Middle frontal gyrus (tissue), 1 donor: ENCODE measurements at regions not wholly inside any gene's neighbourhood (a gene's known extent, or its start where the extent isn't known, plus 50 kb on each side); places are given as distances from the start of the nearest gene placed in this dataset.

Source experiments
- DNase-seq: peaks from one replicate; pipeline ENCODE4 v3.0.0-alpha.2; 2015; ENCODE audit warnings: low spot score; ENCODE audit errors: extremely low spot score

DNA sequence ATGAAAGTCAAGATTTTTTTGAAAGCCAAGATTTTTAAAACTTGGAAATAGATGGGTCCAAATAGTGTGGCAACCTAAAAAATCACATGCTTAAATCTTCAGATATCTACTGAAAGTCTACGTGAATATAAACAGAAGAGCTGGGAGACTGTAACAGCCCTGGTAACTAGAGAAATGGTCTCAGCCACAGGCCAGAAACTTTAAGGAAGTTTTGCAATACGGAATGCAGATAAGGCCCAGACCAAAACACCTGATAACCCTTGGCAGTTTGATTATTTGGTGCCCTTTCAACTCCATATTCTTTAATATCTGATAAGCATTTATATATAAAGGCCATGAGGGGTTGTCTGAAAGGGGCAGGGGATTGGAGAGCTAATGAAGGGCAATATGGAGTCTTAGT lies 537.3 kb upstream of the TGFBR2 start:
- no peak for DNase-seq

DNA sequence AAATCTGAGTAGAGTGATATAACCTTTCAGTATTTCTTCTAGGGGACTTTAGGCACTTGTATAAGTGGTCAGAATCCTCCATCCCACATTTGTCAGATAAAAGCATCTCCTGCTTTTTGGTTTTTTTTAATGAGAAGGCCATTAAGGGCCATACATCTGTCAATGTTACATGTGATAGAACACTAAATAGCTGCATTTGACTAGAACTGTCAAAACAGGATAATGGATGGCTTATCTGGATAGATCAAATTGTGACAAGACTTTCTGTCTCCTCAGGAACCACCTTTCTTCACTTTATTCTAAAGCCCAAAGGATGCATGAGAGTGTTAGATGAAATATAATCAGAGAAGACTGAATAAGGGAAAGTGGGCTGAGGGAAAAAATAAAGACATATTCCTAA lies 533.4 kb upstream of the TGFBR2 start:
- no peak for DNase-seq

DNA sequence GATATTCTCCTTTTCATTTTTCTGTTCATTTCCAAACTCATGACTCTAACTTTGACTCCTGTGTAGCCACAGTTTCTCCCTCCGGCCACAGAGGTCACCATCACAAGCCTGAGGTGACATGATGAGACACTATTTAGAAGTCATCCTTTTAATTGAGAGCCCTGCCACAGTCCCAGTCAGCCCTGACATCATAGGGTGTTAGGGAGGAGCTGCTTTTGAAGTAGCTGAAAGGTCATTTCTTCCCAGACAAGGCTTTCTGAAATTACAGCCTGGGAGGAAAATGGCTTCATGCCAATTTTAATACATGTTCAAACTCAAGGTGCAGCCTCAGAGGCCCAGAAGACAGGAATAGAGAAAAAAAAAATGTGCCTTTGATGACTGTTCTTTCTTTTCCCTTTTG lies 532.8 kb upstream of the TGFBR2 start:
- DNase-seq, result no peak

DNA sequence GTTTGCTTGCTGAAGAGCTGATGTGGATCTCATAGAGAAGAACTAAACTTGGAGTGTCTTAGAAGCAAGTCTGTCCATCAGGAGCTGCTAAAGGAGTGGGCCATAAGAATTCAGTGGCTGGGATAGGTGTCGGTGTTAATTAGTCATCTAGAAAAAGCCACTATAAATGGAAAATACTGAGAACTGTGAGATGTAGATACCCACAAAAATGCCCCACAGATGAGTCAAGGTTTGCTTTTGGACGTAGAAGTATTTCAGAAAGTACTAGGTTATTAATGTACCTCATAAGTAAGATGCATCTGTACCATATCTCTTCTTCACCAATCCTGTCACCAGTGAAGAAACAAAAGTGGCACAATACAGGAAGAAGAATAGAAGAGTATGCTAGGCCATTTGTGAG lies 530.9 kb upstream of the TGFBR2 start:
- no peak for DNase-seq

DNA sequence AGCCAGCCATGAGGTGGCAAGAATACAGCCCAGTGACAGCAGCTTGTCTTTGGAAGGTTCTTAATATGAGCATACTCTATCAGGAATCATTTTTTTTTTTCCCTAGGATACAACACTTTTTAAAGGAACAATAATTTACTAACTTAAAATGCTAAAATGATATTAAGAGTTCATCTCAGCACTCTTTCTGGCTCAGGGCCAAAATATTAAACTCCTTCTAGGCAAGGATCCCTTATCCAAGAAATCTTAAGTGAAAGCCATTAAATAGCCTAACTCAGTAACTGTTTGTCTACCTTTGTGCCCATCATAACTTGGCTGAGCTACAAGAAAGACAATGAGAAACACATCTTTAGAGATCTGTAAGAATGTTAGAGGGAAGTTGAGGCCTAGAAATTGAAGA lies 529.5 kb upstream of the TGFBR2 start:
- DNase-seq, result no peak

DNA sequence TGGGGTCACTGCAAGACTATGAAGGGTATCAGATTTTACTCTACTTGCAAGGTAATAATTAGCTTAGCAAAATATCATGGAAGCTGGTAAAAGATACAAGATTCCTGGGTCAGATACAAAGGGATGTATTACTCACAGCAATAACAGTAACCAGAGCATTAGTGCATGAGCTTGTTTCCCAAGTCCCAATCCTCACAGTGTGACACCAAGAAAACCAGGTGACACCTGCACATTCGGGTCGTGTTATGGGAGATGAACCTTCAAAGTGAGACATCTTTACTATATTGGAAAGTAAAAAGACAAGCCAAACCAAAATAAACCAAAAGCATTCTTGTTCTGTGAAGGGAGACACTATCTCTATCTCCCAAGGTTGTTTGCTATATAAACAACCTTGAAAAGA lies 528.7 kb upstream of the TGFBR2 start:
- no peak for DNase-seq

DNA sequence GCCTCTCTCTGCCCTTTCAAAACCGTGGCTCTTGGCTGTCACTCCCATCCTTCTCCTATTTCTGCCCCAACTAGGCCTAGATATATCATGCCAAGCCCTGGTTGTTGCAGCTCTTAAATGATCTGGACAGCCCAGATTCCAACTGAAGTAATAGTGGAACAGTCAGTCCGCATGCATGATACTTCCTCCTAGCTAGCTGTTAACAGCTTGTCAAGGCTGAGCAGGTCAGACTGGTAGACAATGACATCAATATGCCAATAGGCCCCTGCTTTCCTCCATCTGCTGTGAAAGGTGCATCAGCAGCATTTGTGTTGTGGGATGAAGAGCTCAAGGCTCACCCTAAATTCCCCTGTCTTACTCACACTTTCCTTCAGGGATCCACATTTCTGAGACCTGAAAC lies 527.7 kb upstream of the TGFBR2 start:
- no peak for DNase-seq

DNA sequence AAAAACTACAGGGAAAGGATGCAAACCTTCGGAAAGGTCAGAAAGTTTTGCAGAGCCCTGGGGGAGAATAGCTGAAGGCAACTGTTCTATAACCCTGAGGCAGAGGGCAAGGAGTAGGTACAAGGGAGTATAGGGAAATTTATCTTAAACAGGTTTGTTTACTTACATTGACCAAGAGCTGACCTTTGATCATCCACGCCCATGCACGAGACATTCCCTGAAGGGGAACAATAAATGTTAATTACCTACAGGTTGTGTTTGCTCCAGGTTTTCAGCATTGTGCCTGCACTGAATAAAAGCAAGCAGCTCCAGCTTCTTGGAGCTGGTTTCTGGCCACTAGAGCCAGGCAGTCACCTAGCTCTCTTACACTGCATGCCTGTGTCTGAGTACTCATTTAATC lies 524.5 kb upstream of the TGFBR2 start:
- DNase-seq, result no peak

DNA sequence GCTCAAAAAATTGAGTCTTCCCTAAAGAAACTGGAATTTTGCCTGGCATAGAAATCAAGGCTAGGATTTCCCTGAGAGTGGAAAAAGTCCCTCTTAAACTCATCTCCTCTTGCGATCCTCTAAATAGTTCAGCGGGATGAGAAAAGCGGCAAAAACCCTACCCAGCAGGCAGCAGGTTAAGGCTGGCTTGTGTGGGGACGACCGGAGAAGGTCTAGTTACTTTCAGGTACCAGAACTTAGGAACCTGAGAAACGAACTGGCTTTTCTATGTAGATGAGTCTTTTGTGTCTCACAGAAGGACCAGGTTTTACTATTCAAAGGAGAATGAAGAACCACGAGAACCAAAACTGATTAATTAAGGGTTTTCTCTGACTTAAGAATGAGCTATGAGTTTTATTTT lies 523.7 kb upstream of the TGFBR2 start:
- DNase-seq, result no peak

DNA sequence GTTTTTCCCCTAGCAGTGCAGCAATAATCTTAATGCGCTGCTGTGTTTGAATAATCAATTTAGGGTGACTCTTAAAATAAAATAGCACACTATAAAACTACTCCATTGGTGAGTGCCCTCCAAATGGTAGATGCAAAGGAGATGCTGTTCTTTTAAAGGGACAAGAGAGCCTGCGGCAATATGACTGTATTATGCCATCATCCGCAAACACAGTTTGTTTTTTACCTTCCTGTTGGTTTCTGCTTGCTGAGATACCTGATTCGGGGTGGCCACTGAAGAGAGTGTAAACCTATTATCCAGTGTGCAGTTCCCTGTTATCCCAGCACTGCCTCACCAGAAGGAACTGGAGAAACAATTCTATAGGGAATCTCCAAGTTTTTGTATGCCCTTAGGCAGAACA lies 523.1 kb upstream of the TGFBR2 start:
- DNase-seq, result no peak

DNA sequence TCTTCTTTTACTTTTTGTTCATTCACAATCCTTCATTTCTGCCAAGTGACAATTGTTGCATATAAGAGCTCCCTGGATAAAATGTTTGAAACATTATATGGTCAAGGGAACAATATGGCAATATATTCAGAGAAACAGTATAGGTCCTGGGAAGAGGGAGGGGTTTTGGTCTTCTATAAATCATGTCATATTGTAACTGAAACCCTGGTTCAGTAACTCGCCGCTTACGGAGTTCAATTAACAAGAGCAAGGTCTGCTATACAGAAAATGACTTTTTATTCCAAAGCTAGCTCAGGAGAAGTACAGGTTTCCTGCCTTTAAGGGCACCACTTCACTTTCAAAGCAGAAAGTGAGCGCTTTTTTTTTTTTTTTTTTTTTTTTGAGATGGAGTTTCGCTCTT lies 522.1 kb upstream of the TGFBR2 start:
- no peak for DNase-seq

DNA sequence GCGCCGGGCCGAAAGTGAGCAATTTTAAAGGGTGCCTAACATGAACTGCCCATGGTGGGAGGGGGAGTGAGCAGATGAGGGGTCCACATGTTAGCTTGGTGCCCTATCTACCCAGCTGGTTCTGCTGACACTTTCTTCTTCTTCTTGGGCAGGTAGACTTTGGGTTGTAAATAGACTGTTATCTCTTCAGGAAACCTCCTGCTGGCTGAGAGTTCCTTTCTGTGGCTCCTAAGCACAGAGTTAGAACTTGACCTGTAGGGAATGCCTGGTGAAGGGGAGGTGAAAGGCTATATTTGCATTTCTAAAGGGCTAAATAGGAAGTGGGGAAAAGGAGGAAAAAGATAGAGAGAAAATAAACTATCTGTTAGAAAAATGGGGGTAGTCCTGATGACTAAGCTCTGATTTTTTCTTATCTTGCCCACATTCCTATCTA lies 521.4 kb upstream of the TGFBR2 start:
- no peak for DNase-seq

DNA sequence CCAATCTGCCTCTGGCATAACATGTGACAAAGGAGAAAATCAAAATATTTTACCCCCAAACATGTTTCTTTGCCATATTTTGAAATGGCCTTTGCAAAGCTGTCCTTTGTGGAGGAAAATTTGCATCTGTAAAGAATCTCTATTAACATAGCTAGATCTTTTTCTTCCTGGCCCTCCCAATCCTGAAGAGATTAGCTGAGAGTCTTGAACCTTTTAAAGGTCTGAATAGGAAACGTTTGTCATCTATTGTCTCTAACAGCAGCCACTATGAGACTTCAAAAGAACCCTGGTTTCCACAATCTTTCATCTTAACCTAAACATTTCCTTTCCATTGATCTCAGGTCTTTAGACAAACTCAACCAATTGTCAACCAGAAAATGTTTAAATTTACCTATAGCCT lies 520.9 kb upstream of the TGFBR2 start:
- DNase-seq, result no peak

DNA sequence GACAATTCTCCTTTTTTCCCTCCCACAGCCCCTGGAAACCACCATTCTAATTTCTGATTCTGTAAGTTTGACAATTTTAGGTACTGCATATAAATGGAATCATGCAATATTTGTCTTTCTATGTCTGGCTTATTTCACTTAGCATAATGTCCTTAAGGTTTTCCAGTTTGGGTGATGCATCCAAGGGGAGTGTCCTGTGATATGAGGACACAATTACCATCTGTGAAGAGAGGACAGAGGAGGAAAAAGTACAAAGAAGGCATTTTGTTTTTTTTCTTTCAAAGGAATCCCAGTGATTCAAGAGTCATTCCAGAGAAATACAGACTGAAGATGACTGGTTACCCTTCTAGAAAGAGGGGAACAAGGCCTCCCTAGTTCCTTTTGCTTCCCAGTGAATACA lies 514.7 kb upstream of the TGFBR2 start:
- DNase-seq, result no peak

DNA sequence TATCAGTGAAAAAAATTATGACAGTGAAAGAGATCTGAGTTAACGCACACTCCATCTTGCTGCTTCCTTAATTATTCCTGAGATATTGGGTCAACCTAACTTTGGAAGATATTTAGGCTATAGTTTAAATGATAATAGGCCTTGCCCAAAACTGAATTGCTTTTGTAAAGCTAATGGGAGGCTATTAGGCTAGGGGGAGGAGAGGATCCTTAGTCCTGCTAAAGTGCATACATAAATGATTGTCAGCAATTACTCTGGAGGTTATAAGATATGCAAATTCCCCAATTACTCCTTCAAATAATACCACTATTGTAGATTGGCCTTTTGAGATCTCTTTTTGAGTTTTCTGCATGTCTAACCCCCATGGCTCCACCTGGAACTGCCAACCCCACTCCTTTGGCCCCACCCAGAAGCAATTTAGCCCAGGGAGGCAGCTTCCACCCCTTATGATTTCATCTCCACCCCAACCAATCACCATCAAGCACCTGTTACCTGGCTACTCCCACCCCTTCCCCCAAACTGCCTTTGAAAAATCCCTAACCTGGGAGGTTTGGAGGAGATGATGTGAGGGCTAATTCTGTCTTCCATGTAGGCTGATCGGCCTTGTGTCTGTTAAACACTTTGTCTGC lies 509.3 kb upstream of the TGFBR2 start:
- DNase-seq, result no peak

DNA sequence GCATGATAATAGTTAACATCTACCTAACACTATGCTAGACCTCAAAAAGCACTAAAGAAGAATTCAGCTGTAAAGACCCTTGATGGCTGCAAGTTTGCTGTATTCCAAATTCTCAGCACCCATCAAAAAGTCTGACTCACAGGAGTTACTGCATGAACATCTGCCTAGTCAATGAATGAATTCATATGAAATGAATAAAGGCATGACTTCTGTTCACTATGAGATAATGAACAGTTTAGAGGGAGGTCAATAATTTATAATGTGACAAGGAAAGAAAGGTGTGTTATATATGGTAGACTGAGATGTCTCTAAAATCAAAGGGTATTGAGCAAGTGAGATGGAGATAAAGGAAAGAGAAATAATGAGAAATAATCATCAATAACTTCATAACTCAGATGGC lies 508.2 kb upstream of the TGFBR2 start:
- no peak for DNase-seq

DNA sequence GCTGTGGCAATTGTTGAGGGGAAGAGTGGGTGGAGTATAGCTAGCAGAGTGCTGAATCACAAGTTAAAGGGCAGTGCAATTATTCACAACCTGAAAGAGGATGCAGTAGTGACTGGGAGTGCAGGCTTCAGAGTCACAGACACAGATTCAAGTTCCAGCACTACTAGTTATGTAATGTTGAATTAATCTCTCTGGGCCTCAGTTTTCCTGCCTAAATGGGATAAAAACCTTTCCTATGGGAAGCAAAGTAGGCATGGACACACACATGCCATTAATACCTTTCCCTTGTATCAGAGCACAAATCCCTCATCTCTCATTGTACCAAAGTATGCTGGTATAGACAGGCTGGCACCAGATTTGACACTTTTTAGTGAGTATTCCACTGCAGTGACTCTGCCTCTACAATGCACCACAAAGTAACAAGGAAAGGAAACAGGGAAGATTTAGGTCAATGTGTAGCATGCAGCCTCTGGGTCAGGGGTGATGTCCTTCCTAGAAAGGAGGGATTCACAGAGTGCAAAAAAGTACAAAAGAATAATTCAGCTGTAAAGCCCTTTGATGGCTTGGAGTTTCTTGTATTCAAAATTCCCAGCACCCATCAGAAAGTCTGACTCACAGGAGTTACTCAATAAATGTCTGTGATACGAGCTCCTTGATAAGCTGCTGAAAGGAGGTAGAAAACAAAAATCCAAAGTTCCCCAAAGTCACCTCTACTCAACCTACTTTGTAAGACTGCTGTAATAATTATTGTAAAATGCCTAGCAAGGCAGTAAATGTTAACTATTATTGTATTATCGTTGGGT lies 507.5 kb upstream of the TGFBR2 start:
- no peak for DNase-seq

DNA sequence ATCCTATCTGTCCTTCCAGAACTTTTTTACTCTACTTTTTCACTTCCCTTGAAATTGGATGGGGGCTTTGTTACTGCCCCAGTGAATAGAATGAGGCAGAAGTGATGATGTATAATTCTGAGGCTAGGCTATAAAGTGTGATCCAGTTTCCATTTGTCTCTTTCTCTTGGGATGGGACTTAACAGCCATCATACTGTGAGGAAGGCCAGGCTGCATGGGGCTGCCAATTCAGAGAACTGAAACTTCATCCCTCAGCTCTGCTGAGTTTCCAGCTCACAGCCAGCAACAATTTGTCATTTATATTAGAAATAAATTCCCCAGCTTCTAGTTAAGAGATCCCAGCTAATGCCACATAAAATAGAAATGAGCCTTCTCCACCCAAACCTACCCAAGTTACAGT lies 504.0 kb upstream of the TGFBR2 start:
- no peak for DNase-seq

DNA sequence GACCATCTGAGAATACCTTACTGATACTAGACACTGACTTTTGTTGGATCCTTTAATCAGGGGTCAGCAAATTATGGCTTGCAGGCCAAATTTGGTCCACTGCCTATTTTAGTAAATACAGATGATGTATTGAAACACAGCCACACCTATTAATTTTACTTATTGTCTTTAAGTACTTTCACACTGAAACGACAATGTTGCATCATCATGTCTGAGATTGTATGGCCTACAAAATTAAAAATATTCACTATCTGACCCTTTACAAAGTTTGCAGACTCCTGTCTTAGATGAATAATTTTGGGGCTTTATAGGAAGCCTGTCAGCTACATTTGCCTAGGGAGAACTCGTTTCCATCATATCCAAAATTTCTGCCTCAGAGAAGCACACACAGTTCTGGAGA lies 503.2 kb upstream of the TGFBR2 start:
- no peak for DNase-seq

DNA sequence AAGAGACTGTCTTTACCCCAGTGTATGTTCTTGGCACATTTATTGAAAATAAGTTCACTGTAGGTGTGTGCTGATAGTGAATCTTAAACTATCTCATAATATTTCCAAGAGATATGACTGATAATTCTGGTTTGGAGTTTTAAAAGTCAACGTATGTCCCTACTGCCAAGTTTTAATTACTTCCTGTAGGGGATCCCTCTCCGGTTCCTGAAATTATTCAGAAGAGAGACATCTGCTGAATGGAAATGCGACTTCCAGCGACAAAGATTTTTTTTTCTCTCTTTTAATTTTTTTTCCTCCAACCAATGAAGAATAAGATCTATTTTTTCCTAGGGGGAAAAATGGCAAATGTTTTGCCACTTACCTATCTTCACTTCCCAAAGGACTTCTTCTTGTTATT lies 498.9 kb upstream of the TGFBR2 start:
- DNase-seq, result no peak

DNA sequence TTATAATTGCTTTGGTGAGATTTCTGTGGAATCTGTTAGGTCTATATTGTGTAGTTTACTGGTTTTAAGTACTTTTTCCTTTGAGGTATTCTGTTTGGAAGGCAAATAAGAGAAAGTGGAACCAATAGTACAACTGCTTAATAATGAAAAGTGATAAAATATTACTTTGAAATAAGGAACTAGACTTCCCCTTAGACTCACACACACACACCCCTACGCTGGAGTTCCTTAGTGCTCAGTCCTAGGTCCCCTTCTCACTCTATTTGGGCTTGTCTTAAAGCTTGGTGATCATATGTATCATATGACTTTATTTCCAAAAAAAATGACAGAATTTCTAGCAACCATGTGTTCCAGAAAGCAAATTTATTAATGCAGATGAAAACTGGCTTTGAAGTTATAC lies 494.0 kb upstream of the TGFBR2 start:
- DNase-seq, result no peak

DNA sequence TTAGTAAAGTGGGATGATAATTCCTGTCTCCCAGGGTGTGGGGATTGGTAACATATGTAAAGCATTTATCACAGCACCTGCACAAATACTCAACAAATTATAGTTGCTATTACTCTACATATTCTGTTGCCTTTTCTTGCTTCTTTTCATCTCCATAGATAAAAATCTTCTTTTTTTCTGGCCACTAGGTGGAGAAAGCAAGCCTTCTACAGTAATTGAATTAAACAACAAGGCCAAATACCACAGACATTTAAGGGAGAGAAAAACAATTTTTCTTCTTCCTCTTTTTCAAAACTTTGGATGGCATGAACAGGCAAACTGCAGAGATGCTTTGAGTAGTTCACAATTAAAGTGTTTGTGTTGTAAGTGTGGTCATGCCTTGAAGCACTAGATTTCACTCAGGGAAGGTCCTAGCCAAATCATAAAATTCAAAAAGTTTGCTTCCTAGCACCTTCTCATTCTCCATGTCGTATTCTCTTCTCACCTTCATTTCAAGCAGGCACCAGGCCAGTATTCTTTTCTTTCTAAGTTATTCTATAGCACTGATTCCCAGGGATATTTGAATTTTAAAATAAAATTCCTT lies 493.4 kb upstream of the TGFBR2 start:
- peak; percentile 40 for DNase-seq

DNA sequence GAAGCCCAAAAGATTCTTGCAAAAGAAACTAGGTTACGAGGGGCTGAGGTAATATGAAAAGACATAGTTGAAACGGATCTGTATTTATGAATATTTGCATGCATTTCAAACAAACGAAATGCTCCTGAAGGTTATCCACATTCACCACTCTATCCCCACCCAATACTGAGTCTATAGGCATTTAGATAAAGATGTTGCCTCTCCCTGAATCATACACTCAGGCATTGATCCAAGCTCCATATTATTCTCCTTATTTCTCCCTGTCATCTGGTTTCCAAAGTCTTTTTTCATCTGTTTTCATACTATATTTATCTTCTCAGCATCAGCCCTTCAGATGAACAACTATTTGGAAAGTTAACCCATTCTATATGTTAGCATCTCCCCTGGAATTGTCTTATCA lies 492.5 kb upstream of the TGFBR2 start:
- no peak for DNase-seq
